Cerebellar nuclear complex (tissue), 1 donor: ENCODE measurements at regions not wholly inside any gene's neighbourhood (a gene's known extent, or its start where the extent isn't known, plus 50 kb on each side); places are given as distances from the start of the nearest gene placed in this dataset.
"Not testable (repeated sequence)": the region's sequence is repeated elsewhere in the genome, so short reads cannot be mapped to it uniquely, and the experiment has no call there.

Source experiments
- DNase-seq, 2 experiments: peaks; one replicate each; lab custom pipeline; 2025; lab: John Stamatoyannopoulos, UW

DNA sequence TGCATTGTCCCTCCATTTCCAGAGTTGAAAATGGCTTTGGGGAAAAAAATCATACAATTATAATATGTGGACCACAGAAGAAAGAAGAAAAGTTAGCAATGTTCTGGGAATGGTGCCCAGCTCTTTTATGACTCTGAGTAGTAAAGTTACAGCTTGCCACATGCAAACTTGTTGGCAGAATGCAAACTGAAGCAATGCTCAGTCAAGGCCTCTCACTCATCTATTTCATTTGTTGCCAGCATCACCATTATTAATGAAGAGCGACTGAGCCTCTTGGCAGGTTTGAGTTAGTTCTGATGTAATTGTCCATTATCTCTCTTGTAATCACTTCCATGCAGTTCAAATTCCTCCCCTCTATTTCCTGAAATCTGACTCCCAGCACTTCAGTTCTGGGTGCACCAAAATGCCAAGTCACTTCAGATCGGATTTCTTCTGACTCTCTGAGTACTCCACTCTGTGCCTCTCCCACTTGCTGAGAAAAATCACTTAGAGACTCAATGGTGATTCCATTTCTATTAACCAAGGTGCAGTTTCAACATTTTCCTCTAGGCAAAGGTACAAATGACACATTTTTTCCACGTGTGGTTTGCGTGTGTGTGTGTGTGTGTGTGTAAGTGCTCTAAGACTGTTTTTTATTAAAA, 154.4 kb upstream of the STMND1 start:
- no peak for DNase-seq

DNA sequence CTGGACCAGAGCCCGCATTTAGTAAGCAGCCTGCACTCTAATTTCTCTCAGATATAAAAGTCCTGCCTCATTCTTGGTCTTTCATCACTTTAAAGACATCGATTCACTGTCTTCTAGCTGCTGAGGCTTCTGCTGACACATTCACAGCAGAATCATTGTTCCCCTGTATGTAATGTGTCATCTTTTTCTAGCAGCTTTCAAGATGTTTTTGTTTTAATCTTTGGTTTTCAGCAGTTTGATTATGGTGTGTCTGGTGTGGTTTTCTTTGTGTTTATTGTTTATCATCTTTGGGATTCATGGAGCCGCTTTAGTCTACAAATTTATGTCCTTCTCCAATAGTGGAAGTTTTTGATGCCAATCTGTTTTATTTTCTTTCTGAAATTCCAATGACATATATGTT, 157.3 kb upstream of the STMND1 start:
- no peak for DNase-seq

DNA sequence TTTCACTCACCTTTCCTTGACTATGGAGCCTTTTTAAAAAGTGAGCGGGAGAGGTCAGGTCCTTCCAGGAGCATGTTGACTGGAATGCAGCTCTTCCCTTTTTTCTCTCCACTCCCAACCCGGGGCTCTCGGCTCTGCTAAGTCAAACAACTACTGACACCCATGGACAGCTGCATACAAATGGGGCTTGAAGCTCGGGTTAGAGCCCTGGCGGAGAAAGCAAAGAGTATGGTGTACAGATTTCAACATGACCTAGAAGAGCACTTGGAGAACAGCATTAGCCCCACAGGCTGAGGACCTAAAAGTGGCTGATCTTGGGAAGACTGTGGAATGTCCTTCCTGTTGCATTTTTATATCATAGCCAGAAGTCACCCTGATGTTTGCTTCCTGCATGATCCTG, 162.0 kb upstream of the STMND1 start:
- DNase-seq = no peak

DNA sequence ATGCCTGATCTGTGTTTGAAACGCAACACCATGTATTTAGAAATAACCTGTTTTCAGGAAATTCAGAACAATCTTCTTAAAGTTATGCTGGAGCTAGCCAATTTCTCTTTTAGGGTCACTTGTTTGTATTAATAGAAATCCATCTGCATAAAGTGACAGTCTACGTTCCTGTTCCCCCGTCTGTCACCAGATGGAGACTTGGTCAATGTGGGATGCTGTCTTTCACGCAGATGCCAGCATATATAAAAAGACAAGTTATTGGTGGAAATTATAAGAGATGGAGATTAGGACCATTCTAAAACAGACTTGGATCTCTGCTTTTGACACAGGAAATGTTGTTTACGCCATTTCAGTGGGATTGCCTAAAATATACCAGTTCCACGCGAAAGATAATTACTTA, 162.5 kb upstream of the STMND1 start:
- no peak for DNase-seq

DNA sequence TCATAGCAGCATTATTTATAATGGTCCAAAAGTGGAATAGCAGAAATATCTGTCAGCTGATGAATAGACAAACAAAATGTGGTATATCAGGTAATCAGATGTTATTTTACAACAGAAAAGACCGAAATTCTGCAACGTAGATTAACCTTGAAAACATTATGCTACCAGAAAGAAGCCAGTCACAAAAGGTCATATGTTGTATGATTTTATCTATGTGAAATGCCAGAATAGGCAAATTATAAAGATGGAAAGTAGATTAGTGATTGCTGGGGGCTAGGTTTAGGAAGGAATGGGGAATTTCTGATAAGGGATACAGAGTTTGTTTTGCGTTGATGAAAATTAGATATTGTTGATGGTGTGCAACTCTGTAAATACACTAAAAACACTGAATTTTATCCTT, 165.0 kb upstream of the STMND1 start:
- no peak for DNase-seq

DNA sequence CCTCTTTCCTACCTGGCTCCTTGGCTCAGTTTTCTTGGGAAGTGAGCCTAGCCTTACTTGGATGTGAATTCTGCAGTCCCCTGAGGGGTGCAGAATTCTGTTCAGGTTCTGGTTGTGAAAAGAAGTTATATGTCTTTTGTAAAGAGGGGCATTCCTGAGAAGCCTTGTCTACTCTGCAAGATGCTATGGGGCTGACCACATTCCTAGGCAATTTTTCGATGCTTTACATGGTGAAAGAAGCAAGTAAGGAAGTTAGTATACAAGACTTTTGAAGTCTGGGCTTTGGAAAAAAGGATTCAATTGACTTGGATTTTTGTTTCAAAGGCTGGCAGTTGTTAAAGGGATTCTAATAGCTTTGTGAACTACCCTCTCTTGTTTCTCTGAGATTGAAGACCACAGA, 167.9 kb upstream of the STMND1 start:
- no peak for DNase-seq

DNA sequence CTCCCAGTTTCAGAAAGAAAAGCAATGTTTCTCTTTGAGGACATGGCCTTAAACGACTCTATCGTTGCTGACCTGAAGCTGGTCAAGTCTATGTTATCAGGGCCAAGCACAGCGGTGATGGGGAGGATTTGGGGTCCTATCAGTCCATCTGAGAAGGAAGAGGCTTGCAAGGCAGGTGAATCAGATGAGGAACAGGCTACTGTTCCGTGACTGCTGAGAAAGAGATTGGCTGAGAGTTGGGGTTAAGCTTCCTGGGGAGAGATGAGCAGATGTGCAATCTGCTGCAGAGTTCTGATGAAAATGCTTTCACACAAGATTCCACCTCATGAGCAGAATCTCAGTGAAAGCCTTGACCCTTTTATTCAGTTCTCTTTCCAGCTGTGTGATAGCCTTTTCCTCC, 168.3 kb upstream of the STMND1 start:
- no peak for DNase-seq

DNA sequence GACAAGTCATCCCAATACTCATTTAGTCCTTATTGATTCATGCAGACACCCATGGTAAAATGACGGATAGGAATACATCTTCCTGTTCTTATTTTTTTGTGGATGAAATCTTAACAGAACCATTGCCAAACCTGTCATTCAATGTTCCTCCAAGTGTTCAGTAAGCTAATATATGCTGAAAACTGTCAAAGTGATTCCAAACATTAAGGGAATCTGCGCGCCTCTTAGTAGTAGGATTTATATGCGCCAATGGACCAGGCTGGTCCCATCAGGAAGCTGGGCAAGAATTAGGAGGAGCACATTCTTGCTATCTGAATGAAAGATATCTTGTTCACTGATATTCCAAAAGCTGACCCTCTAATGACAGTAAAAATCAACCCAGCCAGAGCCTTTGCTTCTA, 168.9 kb upstream of the STMND1 start:
- no peak for DNase-seq

DNA sequence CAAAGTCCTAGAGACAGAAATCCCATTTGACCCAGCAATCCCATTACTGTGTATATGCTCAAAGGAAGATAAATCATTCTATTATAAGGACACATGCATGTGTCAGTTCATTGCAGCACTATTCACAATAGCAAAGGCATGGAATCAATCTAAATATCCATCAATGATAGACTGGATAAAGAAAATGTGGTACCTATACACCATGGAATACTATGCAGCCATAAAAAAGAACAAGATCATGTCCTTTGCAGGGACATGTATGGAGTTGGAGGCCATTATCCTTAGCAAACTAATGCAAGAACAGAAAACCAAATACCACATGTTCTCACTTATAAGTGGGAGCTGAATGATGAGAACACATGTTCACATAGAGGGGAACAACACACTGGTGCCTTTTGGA, 169.8 kb upstream of the ATXN1 start:
- not testable (repeated sequence) for DNase-seq

DNA sequence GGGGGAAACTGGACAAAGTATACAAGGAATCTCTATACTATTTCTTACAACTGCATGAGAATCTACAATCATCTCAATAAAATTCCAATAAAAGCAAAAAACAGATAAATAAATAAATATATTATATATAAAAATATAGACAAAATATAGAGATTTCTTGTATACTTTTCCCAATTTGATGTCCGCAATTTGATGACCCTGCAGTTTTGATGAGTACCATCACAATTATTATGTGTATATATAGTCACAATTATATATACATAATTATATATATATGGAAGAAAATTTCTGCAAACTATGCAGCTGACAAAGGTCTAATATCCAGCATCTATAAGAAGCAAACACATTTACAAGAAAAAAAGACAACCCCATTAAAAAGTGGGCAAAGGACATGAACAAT, 169.2 kb upstream of the ATXN1 start:
- DNase-seq = no peak

DNA sequence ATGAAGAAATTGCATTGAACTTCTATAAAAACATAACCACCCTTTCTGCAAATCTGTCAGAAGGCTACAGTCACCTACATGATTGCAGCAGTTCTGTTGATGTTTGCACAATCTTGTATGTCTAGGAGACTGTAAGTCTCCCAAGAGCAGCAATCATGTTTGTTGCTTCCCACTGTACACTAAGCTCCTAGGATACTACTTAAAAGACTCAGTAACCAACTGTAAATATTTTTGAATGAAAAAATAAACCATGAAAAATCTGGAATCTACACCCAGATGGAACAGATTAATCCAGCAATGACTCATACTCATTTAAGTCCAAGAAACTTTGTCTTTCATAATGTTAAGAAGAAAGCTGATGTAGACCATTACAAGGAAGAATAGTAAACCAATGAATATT, 168.5 kb upstream of the ATXN1 start:
- no peak for DNase-seq

DNA sequence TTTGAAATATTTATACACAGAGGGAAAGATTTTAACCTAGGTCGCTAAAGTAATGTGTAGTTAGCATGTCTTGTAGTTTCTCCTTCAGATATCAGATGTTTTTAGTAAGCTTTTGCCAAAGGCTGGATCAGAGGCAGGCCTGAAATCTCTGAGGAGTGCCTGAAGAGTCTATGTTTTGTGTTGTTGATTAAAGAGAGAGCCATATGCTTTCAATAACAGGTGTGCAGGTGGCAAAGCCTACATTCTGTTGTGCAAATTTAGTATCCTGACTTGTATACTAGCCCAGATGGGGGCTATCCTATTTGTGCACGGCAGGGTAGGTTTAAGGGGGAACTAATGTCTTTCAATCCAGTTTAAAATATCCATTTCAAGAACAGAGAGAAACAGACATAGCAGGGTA, 167.1 kb upstream of the ATXN1 start:
- DNase-seq = no peak

DNA sequence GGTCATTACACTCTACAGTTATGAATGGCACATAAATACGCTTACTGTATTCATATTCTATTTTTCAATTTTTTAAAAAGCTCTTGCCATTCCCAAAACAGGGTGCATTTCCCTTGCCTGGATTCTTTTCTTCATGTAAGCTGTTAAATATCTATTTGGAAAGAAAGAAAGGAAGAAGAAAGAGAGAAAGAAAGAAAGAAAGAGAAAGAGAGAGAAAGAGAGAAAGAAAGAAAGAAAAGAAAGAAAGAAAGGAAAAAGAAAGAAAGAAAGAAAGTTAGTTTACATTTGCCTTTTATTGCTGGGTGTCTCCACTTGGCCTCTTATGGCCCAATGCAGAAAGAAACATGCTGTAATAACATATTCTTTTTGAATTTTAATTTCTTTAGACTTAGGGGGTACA, 165.9 kb upstream of the ATXN1 start:
- no peak for DNase-seq

DNA sequence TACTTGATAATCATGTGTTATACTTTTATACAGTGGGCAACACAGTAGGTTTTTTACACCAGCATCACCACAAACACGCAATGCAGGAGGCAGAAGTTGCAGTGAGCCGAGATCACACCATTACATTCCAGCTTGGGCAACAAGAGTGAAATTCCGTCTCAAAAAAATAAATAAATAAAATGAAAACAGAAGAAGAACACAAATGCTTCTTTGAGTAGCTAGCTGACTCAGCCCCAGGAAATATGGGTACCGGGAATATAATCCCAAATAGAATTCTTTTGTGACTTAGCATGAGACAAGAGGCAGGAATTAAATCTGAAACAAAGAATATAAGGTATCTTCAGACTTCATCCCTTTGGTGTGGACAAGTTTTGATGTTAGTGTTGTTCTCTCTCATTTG, 164.2 kb upstream of the ATXN1 start:
- no peak for DNase-seq

DNA sequence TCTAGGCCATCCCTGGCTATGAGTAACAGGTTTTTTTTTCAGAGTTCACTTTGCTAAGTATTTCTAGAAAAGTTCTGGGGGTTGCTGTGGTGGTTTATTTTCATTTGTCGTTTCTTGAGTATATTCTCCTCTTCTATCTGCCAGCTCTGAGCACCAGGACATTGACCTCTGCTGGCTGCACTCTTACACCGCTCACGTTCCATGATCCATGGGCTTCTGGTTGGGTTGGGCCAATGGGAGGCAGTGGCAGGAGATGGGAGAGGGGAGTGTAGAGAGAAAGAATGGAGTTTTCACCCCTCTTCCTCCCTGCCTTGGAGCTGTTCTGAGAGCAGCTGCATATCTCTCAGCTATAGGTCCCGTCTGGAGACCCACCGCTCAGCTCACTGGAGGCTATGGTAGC, 161.0 kb upstream of the ATXN1 start:
- no peak for DNase-seq

DNA sequence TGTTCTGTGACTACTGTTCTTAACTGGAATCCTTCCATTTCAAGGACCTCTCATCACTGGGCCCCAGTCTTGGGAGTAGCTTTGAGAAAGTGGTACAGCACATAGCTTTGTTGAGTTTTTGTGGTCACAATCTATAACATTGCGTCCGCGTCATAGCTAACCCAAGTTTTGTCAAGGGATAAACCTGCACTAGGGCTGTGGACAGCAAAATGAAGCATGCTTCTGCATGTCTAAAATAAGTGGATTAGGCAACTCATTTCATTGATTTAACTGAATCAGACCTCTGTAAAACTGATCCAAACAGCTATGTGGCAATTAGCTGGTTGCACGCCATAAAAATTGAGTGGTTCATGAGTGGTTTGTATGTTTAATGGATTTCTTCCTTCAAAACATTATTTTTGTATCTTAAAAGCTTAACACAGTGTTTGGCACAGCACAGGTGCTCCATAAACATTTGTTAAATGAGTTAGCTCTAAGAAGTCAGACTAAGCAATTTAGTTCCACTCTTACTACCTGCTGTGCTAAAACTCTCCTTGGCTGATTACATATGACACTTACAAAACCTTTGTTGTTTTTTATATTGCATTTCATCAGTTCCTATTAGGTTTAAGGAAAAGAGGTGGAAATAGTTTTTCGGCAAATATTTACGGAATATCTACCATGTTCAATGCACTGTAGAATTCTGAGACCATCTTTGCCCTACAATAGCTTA, 160.3 kb upstream of the ATXN1 start:
- no peak for DNase-seq

DNA sequence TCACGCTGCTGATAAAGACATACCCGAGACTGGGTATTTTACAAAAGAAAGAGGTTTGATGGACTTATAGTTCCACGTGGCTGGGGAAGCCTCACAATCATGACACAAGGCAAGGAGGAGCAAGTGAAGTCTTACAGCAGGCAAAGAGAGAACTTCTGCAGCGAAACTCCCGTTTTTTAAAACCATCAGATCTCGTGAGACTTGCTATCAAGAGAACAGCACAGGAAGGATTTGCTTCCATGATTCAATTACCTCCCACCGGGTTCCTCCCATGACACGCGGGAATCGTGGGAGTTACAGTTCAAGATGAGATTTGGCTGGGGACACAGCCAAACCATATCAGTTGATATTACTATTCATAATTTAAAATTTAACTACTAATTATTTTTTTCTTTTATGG, 157.3 kb upstream of the ATXN1 start:
- DNase-seq = no peak

DNA sequence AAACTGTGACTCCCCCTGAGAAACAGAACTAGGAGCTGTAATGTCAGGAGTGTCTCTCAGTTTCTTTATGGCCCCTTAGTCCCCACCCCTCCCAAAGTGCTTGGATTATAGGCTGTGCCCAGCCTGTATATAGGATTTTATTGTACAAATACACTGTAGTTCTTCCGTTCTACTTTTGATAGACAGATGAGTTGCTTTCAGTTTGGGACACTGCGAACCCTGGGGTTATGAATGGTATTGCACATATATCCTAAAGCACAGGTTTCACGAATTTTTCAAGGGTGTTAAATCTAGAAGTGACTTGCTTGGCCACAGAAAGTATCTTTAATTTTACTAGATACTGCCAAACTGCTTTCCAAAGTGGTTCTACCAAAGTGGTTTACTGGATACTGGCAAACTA, 152.9 kb upstream of the ATXN1 start:
- no peak for DNase-seq

DNA sequence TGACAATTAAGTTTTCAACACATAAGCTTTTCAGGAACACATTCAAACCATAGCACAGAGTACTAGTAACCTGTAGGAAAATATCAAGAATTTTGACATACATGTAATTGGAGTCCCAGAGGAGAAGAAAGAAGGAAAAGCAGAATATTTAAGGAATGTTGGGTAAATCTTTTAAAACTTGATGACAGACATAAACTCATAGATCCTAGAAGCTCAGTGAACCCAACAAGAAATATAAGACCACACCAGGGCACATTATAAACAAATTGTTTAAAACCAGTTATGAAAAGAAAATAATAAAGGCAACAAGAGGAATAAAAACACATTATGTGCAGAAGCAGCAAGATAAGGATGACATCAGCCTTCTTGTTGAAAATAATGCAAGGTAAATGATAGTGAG, 151.5 kb upstream of the ATXN1 start:
- DNase-seq = no peak

DNA sequence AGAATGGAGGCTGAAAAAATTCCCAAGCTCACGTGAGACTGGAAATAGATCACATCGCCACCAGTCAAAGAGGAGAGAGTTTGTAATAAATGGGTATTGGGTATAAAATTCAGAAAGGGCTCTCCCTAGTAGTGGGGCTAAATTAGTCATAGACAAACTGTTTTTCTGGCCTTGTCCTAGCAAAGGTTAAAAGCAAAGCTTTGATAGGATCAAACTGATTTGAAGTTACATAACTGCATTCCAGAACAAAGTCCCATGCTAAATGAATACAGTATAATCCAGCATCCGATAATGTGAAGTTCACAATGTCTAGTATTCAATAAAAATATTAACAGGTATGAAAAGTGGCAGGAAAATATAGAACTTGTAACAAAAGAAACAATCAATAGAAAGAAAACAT, 149.8 kb upstream of the ATXN1 start:
- DNase-seq = no peak

DNA sequence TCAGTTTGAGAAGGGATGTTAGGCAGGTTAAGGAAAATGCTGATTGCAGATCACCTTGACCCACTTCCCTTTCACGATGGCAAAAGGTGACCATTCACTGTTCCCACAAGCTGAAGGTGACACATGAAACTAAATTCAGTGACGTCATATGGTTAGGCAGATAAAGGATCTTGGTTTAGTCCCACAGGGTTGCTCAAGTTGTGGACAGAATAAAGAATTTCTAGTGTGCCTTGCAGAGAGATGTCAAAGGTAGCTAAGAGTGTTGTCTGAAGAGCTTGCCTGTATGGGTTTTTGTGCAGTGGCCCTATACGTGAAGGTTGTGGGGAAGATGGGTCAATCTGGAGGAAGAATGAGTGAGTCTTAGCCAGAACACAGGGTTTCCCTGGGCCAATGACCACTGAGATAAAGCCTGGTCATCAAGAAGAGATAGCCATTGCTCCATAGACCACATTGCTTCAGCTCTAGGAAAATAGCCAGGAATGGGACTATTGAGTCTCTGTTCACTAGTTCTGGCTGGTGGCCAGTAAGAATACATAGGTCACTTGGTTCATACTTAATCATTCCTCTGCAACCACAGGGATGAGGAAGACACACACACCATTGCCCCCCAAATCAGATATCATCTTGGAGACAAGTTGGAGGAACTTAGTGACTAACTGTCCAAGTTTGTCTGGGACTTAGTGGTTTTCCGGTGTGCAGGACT, 148.5 kb upstream of the ATXN1 start:
- DNase-seq = no peak

DNA sequence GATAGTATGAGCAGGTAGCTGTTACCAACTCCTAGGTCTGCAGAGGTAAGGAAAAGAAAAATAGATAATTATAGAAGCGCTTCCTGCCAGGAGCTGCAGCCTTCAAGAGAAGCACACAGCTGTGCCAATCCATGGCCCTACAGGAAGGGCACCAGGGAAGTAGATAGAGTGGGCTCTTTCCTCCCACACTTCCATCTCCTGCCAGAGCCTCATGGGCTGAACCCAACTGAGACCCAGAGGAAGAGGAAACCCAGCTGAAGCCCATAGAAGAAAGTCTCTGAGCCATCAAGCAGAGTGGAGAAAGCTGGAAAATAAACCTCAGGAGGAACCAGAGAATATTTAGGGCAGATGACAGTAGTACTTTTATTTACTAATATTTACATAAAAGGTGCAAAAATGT, 146.7 kb upstream of the ATXN1 start:
- DNase-seq = no peak

DNA sequence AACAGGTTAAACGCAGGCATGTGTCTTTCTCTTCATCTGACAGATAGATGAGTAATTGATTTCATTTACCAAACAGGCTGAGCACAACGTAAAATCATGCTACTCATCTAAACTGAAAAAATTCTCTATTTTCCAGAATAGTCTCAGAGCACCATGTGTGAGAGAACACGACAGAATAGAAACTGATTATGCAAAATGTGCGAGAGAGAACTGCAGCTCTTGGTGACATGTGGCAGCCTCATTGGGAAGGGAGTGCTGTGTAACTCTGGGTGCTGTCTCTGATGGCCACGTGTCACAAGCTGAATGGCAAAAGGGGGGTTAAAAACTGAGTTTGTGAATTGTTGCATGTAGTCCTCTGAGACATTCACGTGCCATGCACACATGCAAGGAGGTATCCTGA, 143.7 kb upstream of the ATXN1 start:
- DNase-seq = no peak

DNA sequence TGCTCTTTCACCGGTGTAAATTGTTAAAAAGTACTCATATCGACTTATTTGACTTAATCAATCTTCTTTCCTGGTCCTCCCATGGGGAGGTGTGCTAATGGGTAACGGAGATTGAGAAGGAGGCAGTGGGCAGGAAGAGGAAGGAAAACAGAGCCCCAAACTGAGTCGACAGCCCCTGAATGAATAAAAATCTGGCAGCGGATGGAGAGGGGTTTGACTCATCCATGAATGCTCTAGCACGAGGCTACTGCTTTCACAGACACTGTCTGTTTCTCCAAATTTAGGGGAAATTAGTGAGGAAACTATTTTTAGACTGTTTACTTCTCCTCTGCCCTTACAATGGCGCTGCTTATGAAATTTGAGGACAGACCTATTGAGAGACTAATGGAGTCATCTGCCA, 142.2 kb upstream of the ATXN1 start:
- no peak for DNase-seq
